ENCODE measurements at regions not wholly inside any gene's neighbourhood (a gene's known extent, or its start where the extent isn't known, plus 50 kb on each side); places are given as distances from the start of the nearest gene placed in this dataset.

DNA sequence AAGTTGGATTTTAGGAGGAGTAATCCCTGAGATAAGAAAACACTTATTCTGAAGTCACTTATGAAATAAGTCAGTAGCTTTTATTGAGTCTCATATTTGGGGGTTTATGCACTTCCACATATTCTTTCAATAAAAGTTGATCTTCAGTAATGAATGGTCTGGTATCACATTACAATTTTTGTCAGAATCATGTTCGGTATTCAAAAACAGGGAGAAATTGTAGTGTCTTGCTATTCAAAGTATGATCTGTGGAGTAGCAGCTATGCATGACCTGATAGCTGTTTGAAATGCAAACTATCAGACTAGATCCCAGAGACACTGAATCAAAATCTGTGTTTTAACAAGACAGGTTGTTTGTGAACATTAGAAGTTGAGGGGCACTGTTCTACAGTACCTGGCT lies 857.6 kb downstream of the METTL15 start:
- TF ChIP-seq FOXM1 (IDR thresholded peaks at IDR 0.05; ENCODE audit: borderline replicate concordance, low read depth), result no peak
- TF ChIP-seq EP300 (IDR thresholded peaks at IDR 0.05; ENCODE audit: borderline replicate concordance), result no peak

DNA sequence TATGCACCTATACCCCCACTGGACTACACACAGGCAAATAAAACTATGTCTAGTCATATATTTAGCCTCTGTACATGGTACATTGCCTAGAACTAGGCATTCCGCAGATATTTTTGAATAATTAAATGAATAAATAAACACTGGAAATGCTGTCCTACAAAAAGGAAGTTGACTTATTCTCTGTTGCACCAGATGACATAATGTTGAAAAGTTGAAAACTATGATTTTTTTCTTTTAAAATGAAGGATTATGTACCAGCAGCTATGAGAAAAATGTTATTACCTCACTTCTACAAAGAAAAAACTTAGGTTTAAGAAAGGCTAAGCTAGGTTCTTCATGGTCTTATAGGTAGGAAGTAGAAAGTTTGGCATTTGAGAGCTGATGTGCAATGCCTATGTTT lies 856.6 kb downstream of the METTL15 start:
- TF ChIP-seq TCF12 (IDR thresholded peaks at IDR 0.05; ENCODE audit: low read depth) (no peak), ZBTB7A (IDR thresholded peaks at IDR 0.05; ENCODE audit: low read depth) (no peak), EGR1 (IDR thresholded peaks at IDR 0.05) (no peak), CEBPB (IDR thresholded peaks at IDR 0.05) (no peak), NFIC (IDR thresholded peaks at IDR 0.05) (no peak), CREB1 (IDR thresholded peaks at IDR 0.05; ENCODE audit: low read depth) (no peak), TEAD4 (IDR thresholded peaks at IDR 0.05) (no peak), EP300 (IDR thresholded peaks at IDR 0.05; ENCODE audit: borderline replicate concordance) (no peak), YY1 (IDR thresholded peaks at IDR 0.05; ENCODE audit: low read depth) (no peak), RAD21 (IDR thresholded peaks at IDR 0.05; ENCODE audit: low read depth) (no peak)
- TF ChIP-seq, protein P1, sequence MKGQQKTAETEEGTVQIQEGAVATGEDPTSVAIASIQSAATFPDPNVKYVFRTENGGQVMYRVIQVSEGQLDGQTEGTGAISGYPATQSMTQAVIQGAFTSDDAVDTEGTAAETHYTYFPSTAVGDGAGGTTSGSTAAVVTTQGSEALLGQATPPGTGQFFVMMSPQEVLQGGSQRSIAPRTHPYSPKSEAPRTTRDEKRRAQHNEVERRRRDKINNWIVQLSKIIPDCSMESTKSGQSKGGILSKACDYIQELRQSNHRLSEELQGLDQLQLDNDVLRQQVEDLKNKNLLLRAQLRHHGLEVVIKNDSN (IDR thresholded peaks at IDR 0.05), result no peak

DNA sequence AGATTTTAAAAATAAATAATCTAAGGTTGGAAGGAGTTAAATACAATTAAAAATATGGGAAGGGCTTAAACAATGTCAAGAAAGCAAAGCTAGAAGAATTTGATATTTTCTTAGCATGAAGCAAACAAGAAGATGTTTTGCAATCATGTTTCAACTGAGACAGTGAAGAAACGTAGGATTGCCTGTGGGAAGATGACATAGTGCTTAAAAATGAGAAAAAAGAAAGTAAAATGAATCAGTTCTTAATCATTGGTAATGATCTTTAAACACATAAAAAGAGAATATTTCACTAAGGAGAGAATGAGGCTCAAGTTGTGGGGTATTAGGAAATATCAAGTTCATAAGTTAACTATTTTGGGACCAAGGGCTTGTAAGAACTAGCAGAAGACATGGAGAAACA lies 855.0 kb downstream of the METTL15 start:
- TF ChIP-seq CREB1 (IDR thresholded peaks at IDR 0.05; ENCODE audit: low read depth), result no peak
- TF ChIP-seq, protein P2, sequence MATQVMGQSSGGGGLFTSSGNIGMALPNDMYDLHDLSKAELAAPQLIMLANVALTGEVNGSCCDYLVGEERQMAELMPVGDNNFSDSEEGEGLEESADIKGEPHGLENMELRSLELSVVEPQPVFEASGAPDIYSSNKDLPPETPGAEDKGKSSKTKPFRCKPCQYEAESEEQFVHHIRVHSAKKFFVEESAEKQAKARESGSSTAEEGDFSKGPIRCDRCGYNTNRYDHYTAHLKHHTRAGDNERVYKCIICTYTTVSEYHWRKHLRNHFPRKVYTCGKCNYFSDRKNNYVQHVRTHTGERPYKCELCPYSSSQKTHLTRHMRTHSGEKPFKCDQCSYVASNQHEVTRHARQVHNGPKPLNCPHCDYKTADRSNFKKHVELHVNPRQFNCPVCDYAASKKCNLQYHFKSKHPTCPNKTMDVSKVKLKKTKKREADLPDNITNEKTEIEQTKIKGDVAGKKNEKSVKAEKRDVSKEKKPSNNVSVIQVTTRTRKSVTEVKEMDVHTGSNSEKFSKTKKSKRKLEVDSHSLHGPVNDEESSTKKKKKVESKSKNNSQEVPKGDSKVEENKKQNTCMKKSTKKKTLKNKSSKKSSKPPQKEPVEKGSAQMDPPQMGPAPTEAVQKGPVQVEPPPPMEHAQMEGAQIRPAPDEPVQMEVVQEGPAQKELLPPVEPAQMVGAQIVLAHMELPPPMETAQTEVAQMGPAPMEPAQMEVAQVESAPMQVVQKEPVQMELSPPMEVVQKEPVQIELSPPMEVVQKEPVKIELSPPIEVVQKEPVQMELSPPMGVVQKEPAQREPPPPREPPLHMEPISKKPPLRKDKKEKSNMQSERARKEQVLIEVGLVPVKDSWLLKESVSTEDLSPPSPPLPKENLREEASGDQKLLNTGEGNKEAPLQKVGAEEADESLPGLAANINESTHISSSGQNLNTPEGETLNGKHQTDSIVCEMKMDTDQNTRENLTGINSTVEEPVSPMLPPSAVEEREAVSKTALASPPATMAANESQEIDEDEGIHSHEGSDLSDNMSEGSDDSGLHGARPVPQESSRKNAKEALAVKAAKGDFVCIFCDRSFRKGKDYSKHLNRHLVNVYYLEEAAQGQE (IDR thresholded peaks at IDR 0.05; ENCODE audit: low read depth), result no peak
- no peak for TF ChIP-seq EGR1 (IDR thresholded peaks at IDR 0.05)
- TF ChIP-seq YY1 (IDR thresholded peaks at IDR 0.05; ENCODE audit: low read depth), result no peak
- TF ChIP-seq CEBPB (IDR thresholded peaks at IDR 0.05), result no peak
- TF ChIP-seq, protein P3, sequence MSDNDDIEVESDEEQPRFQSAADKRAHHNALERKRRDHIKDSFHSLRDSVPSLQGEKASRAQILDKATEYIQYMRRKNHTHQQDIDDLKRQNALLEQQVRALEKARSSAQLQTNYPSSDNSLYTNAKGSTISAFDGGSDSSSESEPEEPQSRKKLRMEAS (IDR thresholded peaks at IDR 0.05), result no peak
- no peak for TF ChIP-seq FOXM1 (IDR thresholded peaks at IDR 0.05; ENCODE audit: borderline replicate concordance, low read depth)
- TF ChIP-seq ZBTB7A (IDR thresholded peaks at IDR 0.05; ENCODE audit: low read depth), result no peak
- TF ChIP-seq TEAD4 (IDR thresholded peaks at IDR 0.05), result no peak
- no peak for TF ChIP-seq TCF12 (IDR thresholded peaks at IDR 0.05; ENCODE audit: low read depth)
- TF ChIP-seq, protein P1 (IDR thresholded peaks at IDR 0.05), result no peak
- no peak for TF ChIP-seq TAF1 (IDR thresholded peaks at IDR 0.05; ENCODE audit: low read depth)
- no peak for TF ChIP-seq NFIC (IDR thresholded peaks at IDR 0.05)
- TF ChIP-seq EP300 (IDR thresholded peaks at IDR 0.05; ENCODE audit: borderline replicate concordance), result no peak
- TF ChIP-seq RAD21 (IDR thresholded peaks at IDR 0.05; ENCODE audit: low read depth), result no peak

DNA sequence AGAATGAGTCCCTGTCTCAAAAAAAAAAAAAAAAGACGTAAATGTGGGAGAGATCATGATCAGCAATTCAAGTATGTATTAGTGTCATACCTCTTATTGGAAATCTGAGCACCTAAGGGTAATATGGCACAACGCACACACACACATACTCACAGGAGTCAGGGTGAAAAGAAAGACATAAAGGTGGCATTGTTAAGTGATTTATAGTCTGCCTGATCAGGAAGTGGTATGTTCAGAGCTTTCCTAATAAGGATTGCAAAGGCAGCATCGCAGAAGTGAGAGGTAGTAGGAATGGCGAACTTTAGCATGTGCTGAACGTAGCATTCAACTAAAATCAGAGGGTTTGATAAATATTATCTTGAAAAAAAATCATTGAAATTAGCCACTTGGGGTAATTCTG lies 854.3 kb downstream of the METTL15 start:
- no peak for TF ChIP-seq CEBPB (IDR thresholded peaks at IDR 0.05)
- no peak for TF ChIP-seq RAD21 (IDR thresholded peaks at IDR 0.05; ENCODE audit: low read depth)
- no peak for TF ChIP-seq EP300 (IDR thresholded peaks at IDR 0.05; ENCODE audit: borderline replicate concordance)
- TF ChIP-seq TAF1 (IDR thresholded peaks at IDR 0.05; ENCODE audit: low read depth), result no peak
- no peak for TF ChIP-seq EGR1 (IDR thresholded peaks at IDR 0.05)
- TF ChIP-seq NFIC (IDR thresholded peaks at IDR 0.05), result no peak
- TF ChIP-seq FOXM1 (IDR thresholded peaks at IDR 0.05; ENCODE audit: borderline replicate concordance, low read depth), result no peak
- no peak for TF ChIP-seq TEAD4 (IDR thresholded peaks at IDR 0.05)
- TF ChIP-seq, protein P1 (IDR thresholded peaks at IDR 0.05), result no peak
- TF ChIP-seq, protein P3 (IDR thresholded peaks at IDR 0.05), result no peak

DNA sequence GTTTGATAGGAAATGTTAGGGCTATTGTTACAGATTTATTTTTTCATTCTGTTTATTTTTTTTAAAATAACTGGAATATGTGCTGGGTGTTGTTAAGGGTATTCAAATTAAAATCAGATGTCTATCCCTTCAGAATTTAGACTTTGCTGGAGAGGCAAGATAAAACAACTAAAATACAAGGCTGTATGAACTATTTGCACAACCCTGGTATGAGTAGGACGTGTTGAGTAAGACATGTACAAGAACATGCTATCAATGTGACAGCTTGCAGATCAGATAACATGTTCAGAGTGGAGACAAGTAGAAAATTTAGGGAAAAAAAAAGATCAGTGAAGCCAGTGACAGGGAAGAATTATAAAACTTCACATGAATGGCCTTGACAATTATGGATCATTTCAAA lies 853.5 kb downstream of the METTL15 start:
- TF ChIP-seq TEAD4 (IDR thresholded peaks at IDR 0.05) (no peak), EP300 (IDR thresholded peaks at IDR 0.05; ENCODE audit: borderline replicate concordance) (no peak), ZBTB7A (IDR thresholded peaks at IDR 0.05; ENCODE audit: low read depth) (no peak), FOXM1 (IDR thresholded peaks at IDR 0.05; ENCODE audit: borderline replicate concordance, low read depth) (no peak), TAF1 (IDR thresholded peaks at IDR 0.05; ENCODE audit: low read depth) (no peak), YY1 (IDR thresholded peaks at IDR 0.05; ENCODE audit: low read depth) (no peak), CREB1 (IDR thresholded peaks at IDR 0.05; ENCODE audit: low read depth) (no peak), TCF12 (IDR thresholded peaks at IDR 0.05; ENCODE audit: low read depth) (no peak), EGR1 (IDR thresholded peaks at IDR 0.05) (no peak), CEBPB (IDR thresholded peaks at IDR 0.05) (no peak), RAD21 (IDR thresholded peaks at IDR 0.05; ENCODE audit: low read depth) (no peak), NFIC (IDR thresholded peaks at IDR 0.05) (no peak)
- TF ChIP-seq, protein P3 (IDR thresholded peaks at IDR 0.05), result no peak
- TF ChIP-seq, protein P1 (IDR thresholded peaks at IDR 0.05), result no peak
- TF ChIP-seq, protein P2 (IDR thresholded peaks at IDR 0.05; ENCODE audit: low read depth), result no peak

All from Ishikawa (cell line).